Amniotic epithelial cell (primary cell): ENCODE measurements at regions not wholly inside any gene's neighbourhood (a gene's known extent, or its start where the extent isn't known, plus 50 kb on each side); places are given as distances from the start of the nearest gene placed in this dataset.
"Not testable (repeated sequence)": the region's sequence is repeated elsewhere in the genome, so short reads cannot be mapped to it uniquely, and the experiment has no call there.

Experiments used
- DNase-seq: peaks from one replicate; pipeline ENCODE4 v3.0.0-alpha.2; 2010; ENCODE audit warnings: low read depth

- DNase-seq: no peak
These were observed 300.4 kb downstream of the C6orf118 start for GRCh38 chr6:165008971-165009370.

GRCh38 chr6:165002866-165003265, 306.5 kb downstream of the C6orf118 start:
- DNase-seq: no peak

GRCh38 chr6:165002358-165002757, 307.0 kb downstream of the C6orf118 start:
- DNase-seq: no peak

GRCh38 chr6:165001502-165002157, 307.8 kb downstream of the C6orf118 start:
- no peak for DNase-seq

GRCh38 chr6:164998297-164998696, 311.1 kb downstream of the C6orf118 start:
- DNase-seq: no peak

- no peak for DNase-seq
These were observed 312.6 kb downstream of the C6orf118 start for GRCh38 chr6:164996838-164997237.

GRCh38 chr6:164991573-164991972, 317.8 kb downstream of the C6orf118 start:
- DNase-seq: no peak

- no peak for DNase-seq
These were observed 318.5 kb downstream of the C6orf118 start for GRCh38 chr6:164990901-164991300.

- DNase-seq: no peak
These were observed 327.0 kb downstream of the C6orf118 start for GRCh38 chr6:164982389-164982788.

GRCh38 chr6:164967102-164967501, 342.3 kb downstream of the C6orf118 start:
- no peak for DNase-seq

- no peak for DNase-seq
These were observed 346.6 kb downstream of the C6orf118 start for GRCh38 chr6:164962805-164963204.

GRCh38 chr6:164947164-164947563, 362.2 kb downstream of the C6orf118 start:
- DNase-seq: no peak

GRCh38 chr6:164942271-164942670, 367.1 kb downstream of the C6orf118 start:
- DNase-seq: no peak

GRCh38 chr6:164933238-164933794, 376.1 kb downstream of the C6orf118 start:
- not testable (repeated sequence) for DNase-seq

GRCh38 chr6:164929408-164929977, 379.9 kb downstream of the C6orf118 start:
- DNase-seq: no peak

GRCh38 chr6:164928728-164929407, 380.5 kb downstream of the C6orf118 start:
- DNase-seq: no peak

GRCh38 chr6:164928057-164928727, 381.2 kb downstream of the C6orf118 start:
- DNase-seq: no peak

GRCh38 chr6:164927288-164928056, 381.9 kb downstream of the C6orf118 start:
- DNase-seq: peak; percentile 19

GRCh38 chr6:164926686-164927085, 382.7 kb downstream of the C6orf118 start:
- DNase-seq: no peak

GRCh38 chr6:164925681-164926530, 383.5 kb downstream of the C6orf118 start:
- no peak for DNase-seq

GRCh38 chr6:164924674-164925073, 384.7 kb downstream of the C6orf118 start:
- DNase-seq: no peak
